Trophoblast cell (in vitro differentiated cells and primary cell): ENCODE measurements at regions not wholly inside any gene's neighbourhood (a gene's known extent, or its start where the extent isn't known, plus 50 kb on each side); places are given as distances from the start of the nearest gene placed in this dataset.

Experiments used
- DNase-seq, 2 donors: peaks; one replicate each; pipeline ENCODE4 v3.0.0-alpha.2; 2016
- H2AFZ ChIP-seq: 2 replicates; pipeline ENCODE4 v1.6.1; 2013; ENCODE audit warnings: low read length, moderate library complexity, mild to moderate bottlenecking; ENCODE audit not compliant: insufficient read depth, poor library complexity
- H2AK5ac ChIP-seq: 2 replicates; pipeline ENCODE4 v1.6.1; 2013; ENCODE audit warnings: mild to moderate bottlenecking, low read length
- H2BK120ac ChIP-seq: 2 replicates; pipeline ENCODE4 v1.6.1; 2013; ENCODE audit warnings: low read length, mild to moderate bottlenecking, moderate library complexity; ENCODE audit not compliant: insufficient read depth, poor library complexity
- H2BK12ac ChIP-seq: 2 replicates; pipeline ENCODE4 v1.6.1; 2013; ENCODE audit warnings: mild to moderate bottlenecking, low read length, moderate library complexity
- H2BK5ac ChIP-seq: 2 replicates; pipeline ENCODE4 v1.6.1; 2013; ENCODE audit warnings: low read length, low read depth, moderate library complexity, mild to moderate bottlenecking; ENCODE audit not compliant: poor library complexity
- H3K14ac ChIP-seq: 2 replicates; pipeline ENCODE4 v1.6.1; 2013; ENCODE audit warnings: mild to moderate bottlenecking, low read length
- H3K18ac ChIP-seq: 2 replicates; pipeline ENCODE4 v1.6.1; 2013; ENCODE audit warnings: mild to moderate bottlenecking, low read length
- H3K23ac ChIP-seq: 2 replicates; pipeline ENCODE4 v1.6.1; 2013; ENCODE audit warnings: low read length
- H3K27ac ChIP-seq: 2 replicates; pipeline ENCODE4 v1.5.1; 2013; ENCODE audit warnings: low read depth, mild to moderate bottlenecking, inconsistent platforms, low read length, moderate library complexity
- H3K27me3 ChIP-seq: 2 replicates; pipeline ENCODE4 v1.6.1; 2013; ENCODE audit warnings: inconsistent platforms, mild to moderate bottlenecking, low read length, moderate library complexity; ENCODE audit not compliant: insufficient read depth
- H3K36me3 ChIP-seq, 2 experiments: 1 replicate in 1 of 2; 2 replicates in 1 of 2; pipeline ENCODE4 v1.6.1; 2013; ENCODE audit warnings: low read length in 2 of 2, mild to moderate bottlenecking in 2 of 2, moderate library complexity in 1 of 2; ENCODE audit not compliant: insufficient read depth in 2 of 2, control insufficient read depth in 1 of 2
- H3K4ac ChIP-seq: 2 replicates; pipeline ENCODE4 v1.6.1; 2013; ENCODE audit warnings: low read depth, mild to moderate bottlenecking, low read length, moderate library complexity
- H3K4me1 ChIP-seq, 2 experiments: 1 replicate in 1 of 2; 2 replicates in 1 of 2; pipeline ENCODE4 v1.6.1; 2013; ENCODE audit warnings: low read length in 2 of 2, mild to moderate bottlenecking in 2 of 2, moderate library complexity in 1 of 2; ENCODE audit not compliant: insufficient read depth in 2 of 2, control insufficient read depth in 1 of 2
- H3K4me2 ChIP-seq: 2 replicates; pipeline ENCODE4 v1.6.1; 2013; ENCODE audit warnings: inconsistent platforms, mild to moderate bottlenecking, low read length, moderate library complexity
- H3K4me3 ChIP-seq: 2 replicates; pipeline ENCODE4 v1.5.1; 2013; ENCODE audit warnings: mild to moderate bottlenecking, low read depth, low read length, inconsistent platforms
- H3K79me1 ChIP-seq: one replicate; pipeline ENCODE4 v1.6.1; 2013; ENCODE audit warnings: low read length
- H3K79me2 ChIP-seq: 2 replicates; pipeline ENCODE4 v1.6.1; 2013; ENCODE audit warnings: low read length, mild to moderate bottlenecking; ENCODE audit not compliant: control insufficient read depth, insufficient read depth, poor library complexity
- H3K9ac ChIP-seq: 2 replicates; pipeline ENCODE4 v1.6.1; 2013; ENCODE audit warnings: mild to moderate bottlenecking, low read length
- H3K9me3 ChIP-seq: 2 replicates; pipeline ENCODE4 v1.6.1; 2013; ENCODE audit warnings: low read depth, mild to moderate bottlenecking, control low read depth, inconsistent platforms, low read length; ENCODE audit not compliant: insufficient read depth
- H4K12ac ChIP-seq: 2 replicates; pipeline ENCODE4 v1.6.1; 2013; ENCODE audit warnings: low read depth, mild to moderate bottlenecking, low read length, moderate library complexity
- H4K8ac ChIP-seq: 2 replicates; pipeline ENCODE4 v1.6.1; 2013; ENCODE audit warnings: low read depth, mild to moderate bottlenecking, low read length, moderate library complexity
- H4K91ac ChIP-seq: one replicate; pipeline ENCODE4 v1.6.1; 2013; ENCODE audit warnings: low read depth, mild to moderate bottlenecking, low read length, moderate library complexity
- WGBS: extraction: QIAGEN DNeasy Blood & Tissue Kit; methylation state at CpG from one replicate; pipeline ENCODE4 v1.1.7; 2013; ENCODE audit warnings: missing lambda C conversion rate; ENCODE audit not compliant: insufficient read length, insufficient coverage; ENCODE audit errors: extremely low coverage; 5-methylcytosine and 5-hydroxymethylcytosine counted together

DNA sequence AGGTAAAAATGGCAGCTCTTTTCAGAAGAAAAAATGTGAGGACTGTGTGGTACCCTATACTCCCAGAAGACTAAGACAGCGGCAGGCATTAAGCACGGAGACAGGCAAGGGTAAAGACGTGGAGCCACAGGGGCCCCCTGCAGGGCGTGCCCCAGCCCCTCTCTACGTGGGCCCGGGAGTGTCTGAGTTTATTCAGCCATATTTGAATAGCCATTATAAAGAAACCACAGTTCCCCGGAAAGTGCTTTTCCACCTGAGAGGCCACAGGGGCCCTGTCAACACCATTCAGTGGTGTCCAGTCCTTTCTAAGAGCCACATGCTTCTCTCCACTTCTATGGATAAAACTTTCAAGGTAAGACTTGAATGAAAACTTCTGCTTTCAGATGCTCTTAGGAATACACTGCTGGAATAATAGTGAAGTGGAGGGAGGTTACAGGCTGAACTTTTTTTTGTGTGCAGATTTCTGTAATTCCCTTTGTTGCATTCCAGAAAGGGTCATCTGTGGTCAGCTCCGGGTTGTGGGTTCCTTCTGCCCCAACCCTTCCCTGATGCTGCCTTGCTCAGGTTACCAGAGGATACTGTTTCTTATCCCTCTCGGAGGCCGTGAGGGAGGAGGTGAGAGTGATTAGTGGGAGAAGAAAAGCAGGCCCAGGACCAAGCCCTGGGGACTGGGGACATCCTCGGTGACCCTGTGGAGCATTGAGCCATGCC, 58.4 kb downstream of the SLC25A47 start:
- no peak overlapping the region for H3K9ac ChIP-seq
- no peak overlapping the region for H2BK5ac ChIP-seq
- no peak overlapping the region for H3K4me2 ChIP-seq
- no peak overlapping the region for H3K4ac ChIP-seq
- H2AFZ ChIP-seq, result no peak overlapping the region
- no peak overlapping the region for H2BK12ac ChIP-seq
- no peaks in the 10 kb centered on the region for H3K9me3 ChIP-seq
- H3K79me1 ChIP-seq, result peaks cover under 1% of the 10 kb centered on the region
- DNase-seq, result no peak
- H3K18ac ChIP-seq, result no peak overlapping the region
- H2AK5ac ChIP-seq, result no peak overlapping the region
- peak overlapping the region; percentile 33 for H3K23ac ChIP-seq
- peaks cover 0 to 2% of the 10 kb centered on the region in 2 experiments for H3K36me3 ChIP-seq
- H3K79me2 ChIP-seq, result no peaks in the 10 kb centered on the region
- no peak overlapping the region for H4K12ac ChIP-seq
- no peak overlapping the region for H2BK120ac ChIP-seq
- H3K14ac ChIP-seq, result no peak overlapping the region
- no peak overlapping the region for H3K27ac ChIP-seq
- no peaks in the 10 kb centered on the region for H3K27me3 ChIP-seq
- no peak overlapping the region for H4K8ac ChIP-seq
- H3K4me1 ChIP-seq, result peaks cover 0 to 3% of the 10 kb centered on the region in 2 experiments
- no CpG with 5 or more reads among the region's 11 CpGs for WGBS
- no peak overlapping the region for H4K91ac ChIP-seq
- H3K4me3 ChIP-seq, result no peak overlapping the region

DNA sequence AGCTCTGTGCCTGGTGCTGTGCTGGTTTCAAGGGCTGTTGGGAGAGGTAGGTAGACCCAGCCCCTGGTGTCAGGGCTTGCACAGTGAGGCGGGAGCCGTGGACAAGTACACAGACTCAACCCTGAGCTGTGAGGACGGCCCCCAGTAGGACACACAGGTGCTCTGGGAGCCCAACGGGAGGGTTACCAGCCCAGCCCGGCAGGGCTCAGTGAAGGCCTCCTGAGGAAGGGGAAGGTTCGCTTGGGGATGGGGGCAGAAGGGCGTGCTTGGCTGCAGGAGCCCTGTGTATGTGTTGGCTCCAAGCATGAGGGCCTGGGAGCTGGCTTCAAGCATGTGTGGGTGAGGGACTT, 58.9 kb downstream of the SLC25A47 start:
- no CpG with 5 or more reads among the region's 7 CpGs for WGBS
- Histone ChIP-seq H3K79me1 (no peaks in the 10 kb centered on the region), H3K4me3 (no peak overlapping the region), H2BK120ac (no peak overlapping the region), H3K9ac (no peak overlapping the region), H2BK12ac (no peak overlapping the region), H3K18ac (no peak overlapping the region), H3K4me1 (no peaks in the 10 kb centered on the region), H3K23ac (peak overlapping the region; percentile 33), H3K27ac (no peak overlapping the region), H3K36me3 (peaks cover 0 to 2% of the 10 kb centered on the region in 2 experiments), H3K14ac (no peak overlapping the region), H2AK5ac (no peak overlapping the region), H4K91ac (no peak overlapping the region), H3K79me2 (no peaks in the 10 kb centered on the region), H4K12ac (no peak overlapping the region), H4K8ac (no peak overlapping the region), H3K27me3 (no peaks in the 10 kb centered on the region), H3K4ac (no peak overlapping the region), H2BK5ac (no peak overlapping the region), H3K4me2 (no peak overlapping the region), H3K9me3 (no peaks in the 10 kb centered on the region), H2AFZ (no peak overlapping the region)
- no peak for DNase-seq

DNA sequence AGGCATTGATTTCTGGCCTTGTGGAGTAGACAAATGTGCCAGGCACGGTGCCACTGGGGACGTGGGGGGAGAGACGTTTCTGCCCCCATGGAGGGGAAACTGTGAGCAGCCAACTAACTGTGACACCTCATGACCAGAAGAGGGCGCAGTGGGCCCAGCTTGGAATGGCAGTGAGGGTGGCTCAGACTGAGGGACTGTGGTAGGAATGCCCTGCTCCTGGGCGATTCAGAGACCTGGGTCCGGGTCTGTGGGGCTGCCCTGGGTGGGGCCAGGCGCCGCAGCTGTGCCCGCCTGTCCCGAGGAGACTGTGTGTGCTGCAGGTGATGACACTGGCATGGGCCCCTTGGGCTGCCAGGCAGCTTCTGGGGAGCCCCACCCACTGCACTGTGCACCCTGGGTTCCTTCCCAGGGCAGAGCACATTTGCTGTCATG, 60.6 kb downstream of the SLC25A47 start:
- Histone ChIP-seq H3K14ac (no peak overlapping the region), H3K23ac (no peak overlapping the region), H2AK5ac (no peak overlapping the region), H3K4me3 (no peak overlapping the region), H4K12ac (no peak overlapping the region), H2BK120ac (no peak overlapping the region), H2BK5ac (no peak overlapping the region), H3K27me3 (no peaks in the 10 kb centered on the region), H3K9me3 (no peaks in the 10 kb centered on the region), H3K36me3 (peaks cover 0 to 2% of the 10 kb centered on the region in 2 experiments), H3K9ac (no peak overlapping the region), H3K18ac (no peak overlapping the region), H2AFZ (no peak overlapping the region), H4K91ac (no peak overlapping the region), H3K4me1 (no peaks in the 10 kb centered on the region), H3K4me2 (no peak overlapping the region), H3K4ac (no peak overlapping the region), H3K79me2 (no peaks in the 10 kb centered on the region), H3K27ac (no peak overlapping the region), H4K8ac (no peak overlapping the region), H2BK12ac (no peak overlapping the region), H3K79me1 (no peaks in the 10 kb centered on the region)
- no CpG with 5 or more reads among the region's 10 CpGs for WGBS
- peak; percentile 47 to 82 for DNase-seq

DNA sequence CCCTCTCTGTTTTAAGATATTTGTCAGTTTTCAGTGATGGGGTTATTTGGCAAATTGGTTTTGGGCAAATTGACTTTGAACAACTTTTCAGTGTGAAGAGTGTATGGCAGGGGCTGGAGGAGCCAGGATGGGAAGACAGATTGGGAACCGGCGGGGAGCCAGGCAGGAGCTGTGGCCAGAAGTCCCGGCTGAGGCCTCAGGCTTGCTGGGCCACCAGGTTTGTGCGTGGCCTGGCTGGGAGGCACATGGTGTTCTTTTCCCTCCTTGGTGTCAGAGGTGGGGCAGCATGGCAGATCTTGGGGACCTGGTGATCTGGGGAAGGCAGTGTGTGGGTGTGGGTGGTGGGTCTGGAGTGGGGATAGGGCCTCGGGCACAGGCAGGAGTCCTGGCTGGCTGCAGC, 61.1 kb downstream of the SLC25A47 start:
- Histone ChIP-seq H3K4ac (no peak overlapping the region), H3K14ac (no peak overlapping the region), H3K27me3 (no peaks in the 10 kb centered on the region), H3K9me3 (no peaks in the 10 kb centered on the region), H4K91ac (no peak overlapping the region), H2BK12ac (no peak overlapping the region), H2AFZ (no peak overlapping the region), H3K27ac (no peak overlapping the region), H3K79me2 (no peaks in the 10 kb centered on the region), H2BK5ac (no peak overlapping the region), H4K8ac (no peak overlapping the region), H3K79me1 (no peaks in the 10 kb centered on the region), H3K18ac (no peak overlapping the region), H3K36me3 (peaks cover 0 to 2% of the 10 kb centered on the region in 2 experiments), H2AK5ac (no peak overlapping the region), H3K4me3 (no peak overlapping the region), H4K12ac (no peak overlapping the region), H3K4me1 (no peaks in the 10 kb centered on the region), H3K9ac (no peak overlapping the region), H3K4me2 (no peak overlapping the region), H2BK120ac (no peak overlapping the region), H3K23ac (no peak overlapping the region)
- WGBS, result no CpG with 5 or more reads among the region's 5 CpGs
- DNase-seq, result no peak
